DOHH2 (cell line): ENCODE measurements at regions not wholly inside any gene's neighbourhood (a gene's known extent, or its start where the extent isn't known, plus 50 kb on each side); places are given as distances from the start of the nearest gene placed in this dataset.

Source experiments
- CTCF ChIP-seq: fragments of 200-600 bp; sonication (generic); IDR thresholded peaks from one replicate; pipeline ENCODE4 v1.5.1; 2014; ENCODE audit warnings: antibody characterized with exemption, mild to moderate bottlenecking, low read depth, low read length; ENCODE audit not compliant: poor library complexity, severe bottlenecking
- EZH2phosphoT487 ChIP-seq: fragments of 200-600 bp; sonication (generic); IDR thresholded peaks from 2 replicates; pipeline ENCODE4 v1.6.1; 2017; ENCODE audit warnings: borderline replicate concordance, mild to moderate bottlenecking, antibody characterized with exemption, low read length, moderate library complexity, mixed read lengths

DNA sequence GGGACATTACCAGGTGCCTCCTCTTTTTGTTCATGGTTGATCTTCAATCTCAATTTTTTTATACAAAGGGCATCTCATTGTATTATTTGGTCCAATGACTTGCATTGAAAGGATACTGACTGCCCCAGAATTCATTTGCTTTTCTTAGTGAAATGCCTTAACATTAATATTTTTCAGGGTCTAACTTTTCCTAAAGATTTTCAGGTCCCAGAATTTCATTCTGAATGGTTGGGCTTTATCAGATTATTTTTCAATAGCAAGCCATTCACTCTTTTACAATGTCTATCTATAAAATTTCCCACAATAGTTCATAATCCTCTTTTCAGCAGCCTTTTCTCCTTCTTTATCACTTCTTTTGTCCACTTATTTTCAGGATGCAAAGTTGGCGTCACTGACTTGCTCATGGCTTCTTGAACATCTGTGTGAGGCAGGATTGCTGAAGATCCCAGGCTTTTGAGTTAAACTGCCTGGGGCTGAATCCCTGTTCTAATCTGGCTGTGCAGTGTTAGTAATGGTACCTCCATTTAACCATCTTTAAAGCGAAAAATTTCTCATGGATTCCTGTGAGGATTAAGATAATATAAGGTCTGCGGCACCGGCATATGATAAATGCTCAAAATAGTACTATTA is 131.7 kb upstream of the HDAC9 start:
- TF ChIP-seq EZH2phosphoT487 (no peak), CTCF (no peak)
